ENCODE measurements at regions not wholly inside any gene's neighbourhood (a gene's known extent, or its start where the extent isn't known, plus 50 kb on each side); places are given as distances from the start of the nearest gene placed in this dataset.

DNA sequence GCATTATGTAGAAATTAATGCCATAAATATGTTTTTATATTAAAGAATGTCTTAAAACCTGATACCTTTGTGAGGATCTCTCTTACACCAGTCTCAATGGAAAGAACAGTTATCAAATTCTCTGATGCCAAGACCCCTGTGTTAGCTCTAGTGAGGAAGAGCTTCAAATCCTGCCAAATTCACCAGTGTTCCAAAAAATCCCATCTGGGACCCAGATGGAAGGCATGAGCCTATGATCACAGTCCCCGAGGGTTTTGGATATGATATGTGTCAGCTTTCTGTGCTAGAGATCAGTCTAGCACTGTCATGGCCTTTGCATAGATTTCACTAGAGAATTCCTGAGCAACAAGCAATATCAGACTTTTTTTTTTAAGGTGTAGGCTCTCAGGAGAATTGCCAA, 412.1 kb downstream of the UBE2NL start:
- TF ChIP-seq EZH2 (optimal IDR thresholded peaks at IDR 0.05; ENCODE audit: low read depth, low read length), result no peak
- TF ChIP-seq, protein P1, sequence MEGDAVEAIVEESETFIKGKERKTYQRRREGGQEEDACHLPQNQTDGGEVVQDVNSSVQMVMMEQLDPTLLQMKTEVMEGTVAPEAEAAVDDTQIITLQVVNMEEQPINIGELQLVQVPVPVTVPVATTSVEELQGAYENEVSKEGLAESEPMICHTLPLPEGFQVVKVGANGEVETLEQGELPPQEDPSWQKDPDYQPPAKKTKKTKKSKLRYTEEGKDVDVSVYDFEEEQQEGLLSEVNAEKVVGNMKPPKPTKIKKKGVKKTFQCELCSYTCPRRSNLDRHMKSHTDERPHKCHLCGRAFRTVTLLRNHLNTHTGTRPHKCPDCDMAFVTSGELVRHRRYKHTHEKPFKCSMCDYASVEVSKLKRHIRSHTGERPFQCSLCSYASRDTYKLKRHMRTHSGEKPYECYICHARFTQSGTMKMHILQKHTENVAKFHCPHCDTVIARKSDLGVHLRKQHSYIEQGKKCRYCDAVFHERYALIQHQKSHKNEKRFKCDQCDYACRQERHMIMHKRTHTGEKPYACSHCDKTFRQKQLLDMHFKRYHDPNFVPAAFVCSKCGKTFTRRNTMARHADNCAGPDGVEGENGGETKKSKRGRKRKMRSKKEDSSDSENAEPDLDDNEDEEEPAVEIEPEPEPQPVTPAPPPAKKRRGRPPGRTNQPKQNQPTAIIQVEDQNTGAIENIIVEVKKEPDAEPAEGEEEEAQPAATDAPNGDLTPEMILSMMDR (IDR thresholded peaks at IDR 0.05; ENCODE audit: low read length), result no peak
- no peak for TF ChIP-seq EZH2phosphoT487 (IDR thresholded peaks at IDR 0.05; ENCODE audit: low read length)
